ENCODE measurements at regions not wholly inside any gene's neighbourhood (a gene's known extent, or its start where the extent isn't known, plus 50 kb on each side); places are given as distances from the start of the nearest gene placed in this dataset.

DNA sequence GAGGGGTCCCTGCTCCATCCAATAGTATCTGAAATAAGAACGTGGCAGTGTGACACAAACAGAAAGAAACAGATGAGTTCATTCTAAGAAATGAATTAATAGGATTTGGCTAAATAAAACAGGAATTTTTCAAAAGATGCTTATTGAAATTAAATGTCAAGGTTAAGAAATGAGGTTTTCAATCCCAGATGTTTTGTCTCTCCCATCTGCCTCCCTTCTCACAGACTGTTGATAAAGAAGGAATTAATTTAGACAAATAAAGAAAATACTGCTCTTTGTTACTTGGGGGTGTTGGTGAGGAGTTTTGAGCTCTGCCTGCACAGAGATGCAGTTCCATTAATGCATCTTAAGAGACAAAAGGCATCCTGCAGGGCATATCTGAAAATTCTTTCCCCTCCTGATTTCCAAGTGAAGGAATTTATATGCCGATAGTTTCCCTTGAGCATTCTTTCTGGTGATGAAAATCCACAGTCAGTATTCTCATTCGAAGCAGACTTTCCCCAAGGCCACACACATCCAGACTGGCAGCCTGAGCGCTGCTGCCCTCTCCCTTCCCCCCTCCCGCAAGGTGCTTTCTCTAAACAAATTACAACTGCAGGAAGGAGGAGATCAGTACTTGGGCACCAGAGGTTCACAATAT, 385.4 kb upstream of the RND3 start:
- TF ChIP-seq CTCF (IDR thresholded peaks at IDR 0.05; ENCODE audit: low read depth, low read length, missing input control) (no peak), REST (IDR thresholded peaks at IDR 0.05) (no peak), JUND (IDR thresholded peaks at IDR 0.05) (no peak), MAX (IDR thresholded peaks at IDR 0.05) (no peak), TAF1 (conservative IDR thresholded peaks at IDR 0.05) (no peak), YY1 (IDR thresholded peaks at IDR 0.05) (no peak), ATF3 (IDR thresholded peaks at IDR 0.05) (no peak), RAD21 (IDR thresholded peaks at IDR 0.05) (no peak), RXRA (IDR thresholded peaks at IDR 0.05) (no peak), GABPA (IDR thresholded peaks at IDR 0.05 in 1 of 2, conservative IDR thresholded peaks at IDR 0.05 in 1 of 2) (no peak), EGR1 (IDR thresholded peaks at IDR 0.05; ENCODE audit: low read depth in 2 of 2) (no peak), ZBTB33 (IDR thresholded peaks at IDR 0.05) (no peak), HNF4G (IDR thresholded peaks at IDR 0.05) (no peak), SP1 (IDR thresholded peaks at IDR 0.05) (no peak)

Measured in liver (tissue), 3 donors.